ENCODE measurements at regions not wholly inside any gene's neighbourhood (a gene's known extent, or its start where the extent isn't known, plus 50 kb on each side); places are given as distances from the start of the nearest gene placed in this dataset.

DNA sequence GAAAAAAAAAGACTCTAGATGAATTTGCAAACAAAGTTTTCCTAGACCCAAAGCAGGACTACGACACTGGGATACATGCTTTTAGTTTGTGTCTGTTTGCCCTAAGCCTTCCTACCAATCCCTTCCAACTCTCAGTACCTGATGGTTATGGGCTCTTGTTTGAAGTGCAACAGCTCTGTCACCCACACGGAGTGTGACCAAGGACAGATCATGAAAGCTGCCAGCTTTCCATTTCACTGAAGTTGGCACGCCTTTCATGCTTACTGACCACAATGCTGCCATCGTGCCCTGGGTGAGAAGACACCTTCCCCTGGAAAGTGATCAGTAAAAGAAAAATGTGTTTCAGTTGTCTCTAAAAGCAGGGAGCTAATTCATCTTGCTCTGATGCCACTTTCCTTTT is 312.5 kb upstream of the PTBP2 start:
- TF ChIP-seq ZNF384 (IDR thresholded peaks at IDR 0.05; ENCODE audit: low read depth, low read length) (no peak), ZNF77 (CRISPR knock-in tag; IDR thresholded peaks at IDR 0.05) (no peak), ESRRA (IDR thresholded peaks at IDR 0.05; ENCODE audit: borderline replicate concordance, low read depth) (no peak), SP1 (CRISPR knock-in tag; IDR thresholded peaks at IDR 0.05) (no peak), EP300 (IDR thresholded peaks at IDR 0.05; ENCODE audit: low read length) (no peak)
- TF ChIP-seq, protein P1, sequence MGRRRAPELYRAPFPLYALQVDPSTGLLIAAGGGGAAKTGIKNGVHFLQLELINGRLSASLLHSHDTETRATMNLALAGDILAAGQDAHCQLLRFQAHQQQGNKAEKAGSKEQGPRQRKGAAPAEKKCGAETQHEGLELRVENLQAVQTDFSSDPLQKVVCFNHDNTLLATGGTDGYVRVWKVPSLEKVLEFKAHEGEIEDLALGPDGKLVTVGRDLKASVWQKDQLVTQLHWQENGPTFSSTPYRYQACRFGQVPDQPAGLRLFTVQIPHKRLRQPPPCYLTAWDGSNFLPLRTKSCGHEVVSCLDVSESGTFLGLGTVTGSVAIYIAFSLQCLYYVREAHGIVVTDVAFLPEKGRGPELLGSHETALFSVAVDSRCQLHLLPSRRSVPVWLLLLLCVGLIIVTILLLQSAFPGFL (CRISPR knock-in tag; IDR thresholded peaks at IDR 0.05): no peak
- TF ChIP-seq, protein P2, sequence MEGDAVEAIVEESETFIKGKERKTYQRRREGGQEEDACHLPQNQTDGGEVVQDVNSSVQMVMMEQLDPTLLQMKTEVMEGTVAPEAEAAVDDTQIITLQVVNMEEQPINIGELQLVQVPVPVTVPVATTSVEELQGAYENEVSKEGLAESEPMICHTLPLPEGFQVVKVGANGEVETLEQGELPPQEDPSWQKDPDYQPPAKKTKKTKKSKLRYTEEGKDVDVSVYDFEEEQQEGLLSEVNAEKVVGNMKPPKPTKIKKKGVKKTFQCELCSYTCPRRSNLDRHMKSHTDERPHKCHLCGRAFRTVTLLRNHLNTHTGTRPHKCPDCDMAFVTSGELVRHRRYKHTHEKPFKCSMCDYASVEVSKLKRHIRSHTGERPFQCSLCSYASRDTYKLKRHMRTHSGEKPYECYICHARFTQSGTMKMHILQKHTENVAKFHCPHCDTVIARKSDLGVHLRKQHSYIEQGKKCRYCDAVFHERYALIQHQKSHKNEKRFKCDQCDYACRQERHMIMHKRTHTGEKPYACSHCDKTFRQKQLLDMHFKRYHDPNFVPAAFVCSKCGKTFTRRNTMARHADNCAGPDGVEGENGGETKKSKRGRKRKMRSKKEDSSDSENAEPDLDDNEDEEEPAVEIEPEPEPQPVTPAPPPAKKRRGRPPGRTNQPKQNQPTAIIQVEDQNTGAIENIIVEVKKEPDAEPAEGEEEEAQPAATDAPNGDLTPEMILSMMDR (IDR thresholded peaks at IDR 0.05 in 2 of 3, conservative IDR thresholded peaks at IDR 0.05 in 1 of 3; ENCODE audit: insufficient read depth in 2 of 3, low read depth in 1 of 3, low read length in 3 of 3): no peak
